Upper lobe of left lung (tissue), 6 donors: ENCODE measurements at regions not wholly inside any gene's neighbourhood (a gene's known extent, or its start where the extent isn't known, plus 50 kb on each side); places are given as distances from the start of the nearest gene placed in this dataset.

Source experiments
- ATAC-seq, 2 donors: fragments of 200-7000 bp; cut with Tn5 transposase; one replicate each; pipeline ENCODE4 v1.9.1; 2022; ENCODE audit warnings: mild to moderate bottlenecking in 2 of 2, moderate library complexity in 2 of 2; ENCODE audit not compliant: low FRiP score in 2 of 2
- DNase-seq, 2 donors: peaks; one replicate each; pipeline ENCODE4 v3.0.0-alpha.2; 2019 to 2020
- H3K27ac ChIP-seq, 4 donors: fragments of 200-600 bp; sonication (generic); one replicate each; pipeline ENCODE4 v1.5.1; 2016 to 2019
- H3K27me3 ChIP-seq, 4 donors: fragments of 200-600 bp; sonication (generic); one replicate each; pipeline ENCODE4 v1.5.1; 2017 to 2019
- H3K36me3 ChIP-seq, 4 donors: fragments of 200-600 bp; sonication (generic); one replicate each; pipeline ENCODE4 v1.5.1; 2016 to 2019
- H3K4me1 ChIP-seq, 4 donors: fragments of 200-600 bp; sonication (generic); one replicate each; pipeline ENCODE4 v1.5.1; 2018 to 2019
- H3K4me3 ChIP-seq, 4 donors: fragments of 200-600 bp; sonication (generic); one replicate each; pipeline ENCODE4 v1.5.1; 2017 to 2019; ENCODE audit warnings: mild to moderate bottlenecking in 2 of 4, moderate library complexity in 1 of 4
- H3K9me3 ChIP-seq, 4 donors: fragments of 200-600 bp; sonication (generic); one replicate each; pipeline ENCODE4 v1.5.1; 2018 to 2019
- EP300 ChIP-seq, 4 donors: sonication (generic); formaldehyde crosslinking; IDR thresholded peaks; one replicate each; pipeline ENCODE4 v1.5.1; 2017; ENCODE audit warnings: antibody characterized with exemption in 4 of 4, control low read depth in 2 of 4
- POLR2A ChIP-seq, 4 donors: fragments of 450-650 bp; IDR thresholded peaks; one replicate each; pipeline ENCODE4 v1.5.1; 2016 to 2017; ENCODE audit warnings: antibody characterized with exemption in 4 of 4, mild to moderate bottlenecking in 2 of 4
- POLR2AphosphoS5 ChIP-seq, 2 donors: sonication (generic); formaldehyde crosslinking; IDR thresholded peaks; one replicate each; pipeline ENCODE4 v1.5.1; 2017; ENCODE audit warnings: antibody characterized with exemption in 2 of 2
- WGBS, 2 donors: methylation state at CpG; one replicate each; pipeline ENCODE4 v1.1.5; 2017 to 2018; 5-methylcytosine and 5-hydroxymethylcytosine counted together
- TF ChIP-seq, protein P1 (sequence below), 6 experiments: fragments of 450-650 bp in 4 of 6; fragments of 200-600 bp in 2 of 6; sonication (generic) in 2 of 6; IDR thresholded peaks; one replicate each; pipeline ENCODE4 v1.5.1; 2016 to 2019; ENCODE audit warnings: antibody characterized with exemption in 6 of 6
- donor health status: DM: no; HTN: no; CAD: no; lungs with moderate emphysema.
- donor health status: DM: no; HTN: yes; CAD: no; lungs with severe emphysema.

DNA sequence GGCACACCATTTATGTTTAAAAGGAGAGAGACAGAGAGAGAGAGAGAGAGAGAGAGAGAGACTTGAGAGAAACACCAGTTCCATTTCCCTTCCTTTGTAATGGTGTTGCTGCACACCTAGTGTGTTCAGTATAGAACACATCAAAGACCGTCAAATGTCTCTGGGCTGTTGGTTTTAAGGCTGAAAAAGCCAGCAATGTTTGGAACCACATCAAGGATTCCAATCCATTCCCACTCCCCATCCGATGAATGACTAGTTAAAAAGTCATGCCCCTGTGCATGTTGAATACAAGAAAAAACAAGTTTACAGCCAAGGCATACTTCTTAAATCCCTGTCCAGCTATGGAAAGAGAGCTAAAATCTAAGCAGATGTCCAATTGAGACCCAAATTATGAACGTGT, 83.0 kb upstream of the IFNE start:
- ATAC-seq (no peak), DNase-seq (no peak)
- Histone ChIP-seq H3K9me3 (no peaks in the 10 kb centered on the region), H3K27me3 (peaks cover 0 to 8% (median 0%) of the 10 kb centered on the region in 4 donors), H3K4me3 (no peak overlapping the region), H3K27ac (no peak overlapping the region), H3K36me3 (no peaks in the 10 kb centered on the region), H3K4me1 (peaks cover 0 to 2% (median under 1%) of the 10 kb centered on the region in 4 donors)
- 67 to 68% methylated on average over 3 of the region's 3 CpGs for WGBS, 2 donors
- no peak for TF ChIP-seq POLR2A (IDR thresholded peaks at IDR 0.05)
- no peak for TF ChIP-seq POLR2AphosphoS5 (IDR thresholded peaks at IDR 0.05)
- no peak for TF ChIP-seq EP300 (IDR thresholded peaks at IDR 0.05)
- TF ChIP-seq, protein P1, sequence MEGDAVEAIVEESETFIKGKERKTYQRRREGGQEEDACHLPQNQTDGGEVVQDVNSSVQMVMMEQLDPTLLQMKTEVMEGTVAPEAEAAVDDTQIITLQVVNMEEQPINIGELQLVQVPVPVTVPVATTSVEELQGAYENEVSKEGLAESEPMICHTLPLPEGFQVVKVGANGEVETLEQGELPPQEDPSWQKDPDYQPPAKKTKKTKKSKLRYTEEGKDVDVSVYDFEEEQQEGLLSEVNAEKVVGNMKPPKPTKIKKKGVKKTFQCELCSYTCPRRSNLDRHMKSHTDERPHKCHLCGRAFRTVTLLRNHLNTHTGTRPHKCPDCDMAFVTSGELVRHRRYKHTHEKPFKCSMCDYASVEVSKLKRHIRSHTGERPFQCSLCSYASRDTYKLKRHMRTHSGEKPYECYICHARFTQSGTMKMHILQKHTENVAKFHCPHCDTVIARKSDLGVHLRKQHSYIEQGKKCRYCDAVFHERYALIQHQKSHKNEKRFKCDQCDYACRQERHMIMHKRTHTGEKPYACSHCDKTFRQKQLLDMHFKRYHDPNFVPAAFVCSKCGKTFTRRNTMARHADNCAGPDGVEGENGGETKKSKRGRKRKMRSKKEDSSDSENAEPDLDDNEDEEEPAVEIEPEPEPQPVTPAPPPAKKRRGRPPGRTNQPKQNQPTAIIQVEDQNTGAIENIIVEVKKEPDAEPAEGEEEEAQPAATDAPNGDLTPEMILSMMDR (IDR thresholded peaks at IDR 0.05): no peak

DNA sequence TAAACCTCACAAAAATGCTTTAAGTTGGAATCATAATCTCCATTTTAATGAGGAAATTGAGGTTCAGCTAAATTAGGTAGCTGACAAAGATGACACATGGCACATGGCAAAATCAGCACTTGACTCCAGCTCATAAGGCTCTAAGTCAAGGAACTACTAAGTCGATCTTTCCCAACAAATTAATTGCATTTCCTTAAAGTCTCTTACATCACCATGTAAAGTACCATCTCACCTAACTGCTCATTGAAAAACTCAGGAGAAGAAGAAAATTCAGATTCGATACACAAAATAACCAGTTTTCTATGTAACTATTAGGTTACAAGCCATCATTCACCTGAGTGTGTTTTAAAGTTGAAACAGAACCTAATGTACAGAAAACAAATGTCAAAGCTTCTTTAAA, 85.8 kb upstream of the IFNE start:
- Histone ChIP-seq H3K4me1 (no peaks in the 10 kb centered on the region), H3K4me3 (no peak overlapping the region), H3K36me3 (no peaks in the 10 kb centered on the region), H3K27ac (no peak overlapping the region), H3K27me3 (no peaks in the 10 kb centered on the region), H3K9me3 (no peaks in the 10 kb centered on the region)
- WGBS, 2 donors: 84 to 91% methylated on average over 2 of the region's 2 CpGs
- ATAC-seq: no peak
- TF ChIP-seq POLR2A (IDR thresholded peaks at IDR 0.05) (no peak), EP300 (IDR thresholded peaks at IDR 0.05) (no peak), POLR2AphosphoS5 (IDR thresholded peaks at IDR 0.05) (no peak)
- TF ChIP-seq, protein P1 (IDR thresholded peaks at IDR 0.05): no peak
- no peak for DNase-seq

DNA sequence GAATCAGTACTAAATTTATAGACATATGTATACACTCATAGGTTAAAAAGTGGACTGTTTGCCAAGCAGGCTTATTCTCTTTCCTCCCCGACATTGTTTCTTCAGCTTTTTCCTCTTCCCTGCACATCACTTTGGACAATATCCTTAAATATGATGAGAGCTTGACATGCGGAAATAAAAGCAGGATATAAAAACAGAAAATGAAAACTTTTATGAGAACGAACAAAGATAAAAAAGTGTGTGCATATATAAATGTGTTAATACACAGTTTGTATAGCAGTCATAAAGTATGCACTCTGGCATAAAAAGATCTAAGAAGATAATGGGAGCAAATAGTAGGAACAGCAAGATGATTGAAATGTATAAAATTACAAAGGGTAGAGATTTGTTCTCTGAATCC, 86.4 kb upstream of the IFNE start:
- WGBS, 2 donors: 75% methylated on average over 3 of the region's 3 CpGs

GRCh38 chr9:21569721-21570120, 87.6 kb upstream of the IFNE start:
- TF ChIP-seq, protein P1 (IDR thresholded peaks at IDR 0.05): no peak
- TF ChIP-seq POLR2AphosphoS5 (IDR thresholded peaks at IDR 0.05) (no peak), POLR2A (IDR thresholded peaks at IDR 0.05) (no peak), EP300 (IDR thresholded peaks at IDR 0.05) (no peak)
- H3K9me3 ChIP-seq: no peaks in the 10 kb centered on the region

More for the DNA sequence above, 86.4 kb upstream of the IFNE start:
- Histone ChIP-seq H3K27me3 (no peaks in the 10 kb centered on the region), H3K4me3 (no peak overlapping the region), H3K36me3 (no peaks in the 10 kb centered on the region), H3K27ac (no peak overlapping the region), H3K4me1 (no peaks in the 10 kb centered on the region), H3K9me3 (no peaks in the 10 kb centered on the region)
- DNase-seq (no peak), ATAC-seq (no peak)
- TF ChIP-seq, protein P1 (IDR thresholded peaks at IDR 0.05): no peak
- no peak for TF ChIP-seq POLR2A (IDR thresholded peaks at IDR 0.05)
- TF ChIP-seq EP300 (IDR thresholded peaks at IDR 0.05): no peak
- no peak for TF ChIP-seq POLR2AphosphoS5 (IDR thresholded peaks at IDR 0.05)

GRCh38 chr9:21570643-21571275, 88.6 kb upstream of the IFNE start:
- DNase-seq (no peak), ATAC-seq (no peak)
- no peaks in the 10 kb centered on the region for H3K9me3 ChIP-seq
- TF ChIP-seq EP300 (IDR thresholded peaks at IDR 0.05) (no peak), POLR2A (IDR thresholded peaks at IDR 0.05) (no peak), POLR2AphosphoS5 (IDR thresholded peaks at IDR 0.05) (no peak)
- TF ChIP-seq, protein P1 (IDR thresholded peaks at IDR 0.05): no peak
- H3K4me3 ChIP-seq: no peak overlapping the region
- H3K27me3 ChIP-seq: no peaks in the 10 kb centered on the region
- H3K27ac ChIP-seq: no peak overlapping the region
- H3K4me1 ChIP-seq: no peaks in the 10 kb centered on the region
- 85 to 86% methylated on average over 5 of the region's 5 CpGs for WGBS, 2 donors
- no peaks in the 10 kb centered on the region for H3K36me3 ChIP-seq

More at GRCh38 chr9:21569721-21570120, 87.6 kb upstream of the IFNE start:
- H3K4me1 ChIP-seq: no peaks in the 10 kb centered on the region
- ATAC-seq: no peak
- no peaks in the 10 kb centered on the region for H3K27me3 ChIP-seq
- no peak for DNase-seq
- 89 to 97% methylated on average over 1 of the region's 1 CpG for WGBS, 2 donors
- no peak overlapping the region for H3K27ac ChIP-seq
- no peaks in the 10 kb centered on the region for H3K36me3 ChIP-seq
- no peak overlapping the region for H3K4me3 ChIP-seq
